Medulla oblongata (tissue), 1 donor: ENCODE measurements at regions not wholly inside any gene's neighbourhood (a gene's known extent, or its start where the extent isn't known, plus 50 kb on each side); places are given as distances from the start of the nearest gene placed in this dataset.
"Not testable (repeated sequence)": the region's sequence is repeated elsewhere in the genome, so short reads cannot be mapped to it uniquely, and the experiment has no call there.

Experiments used
- DNase-seq: peaks from one replicate; pipeline ENCODE4 v3.0.0-alpha.2; 2015; ENCODE audit errors: extremely low spot score

GRCh38 chr2:187869195-187869594 lies 315.0 kb upstream of the TFPI start:
- no peak for DNase-seq

- DNase-seq = no peak
Observed at GRCh38 chr2:187871506-187871905, 317.3 kb upstream of the TFPI start.

- no peak for DNase-seq
Observed at GRCh38 chr2:187873132-187873531, 318.9 kb upstream of the TFPI start.

- no peak for DNase-seq
Observed at GRCh38 chr2:187874786-187875185, 320.6 kb upstream of the TFPI start.

GRCh38 chr2:187875261-187876141 lies 321.3 kb upstream of the TFPI start:
- DNase-seq = no peak

GRCh38 chr2:187876554-187876953 lies 322.3 kb upstream of the TFPI start:
- no peak for DNase-seq

- DNase-seq = peak; percentile 31
Observed at GRCh38 chr2:187877391-187877790, 323.2 kb upstream of the TFPI start.

- peak; percentile 24 for DNase-seq
Observed at GRCh38 chr2:187878112-187878511, 323.9 kb upstream of the TFPI start.

GRCh38 chr2:187879491-187879890 lies 325.3 kb upstream of the TFPI start:
- no peak for DNase-seq

- no peak for DNase-seq
Observed at GRCh38 chr2:187884003-187884402, 329.8 kb upstream of the TFPI start.

GRCh38 chr2:187890690-187891089 lies 336.5 kb upstream of the TFPI start:
- DNase-seq = no peak

GRCh38 chr2:187900021-187900420 lies 345.8 kb upstream of the TFPI start:
- no peak for DNase-seq

GRCh38 chr2:187906021-187906420 lies 351.8 kb upstream of the TFPI start:
- DNase-seq = no peak

GRCh38 chr2:187910922-187911321 lies 356.7 kb upstream of the TFPI start:
- not testable (repeated sequence) for DNase-seq

- DNase-seq = no peak
Observed at GRCh38 chr2:187912950-187913349, 358.7 kb upstream of the TFPI start.

GRCh38 chr2:187915810-187916209 lies 361.6 kb upstream of the TFPI start:
- no peak for DNase-seq

GRCh38 chr2:187916799-187917198 lies 362.6 kb upstream of the TFPI start:
- no peak for DNase-seq

GRCh38 chr2:187917535-187917934 lies 363.3 kb upstream of the TFPI start:
- no peak for DNase-seq

GRCh38 chr2:187918996-187919821 lies 365.0 kb upstream of the TFPI start:
- DNase-seq = no peak

- no peak for DNase-seq
Observed at GRCh38 chr2:187920511-187920910, 366.3 kb upstream of the TFPI start.

- no peak for DNase-seq
Observed at GRCh38 chr2:187922846-187923245, 368.6 kb upstream of the TFPI start.

- no peak for DNase-seq
Observed at GRCh38 chr2:187924293-187924692, 367.4 kb upstream of the GULP1 start.

GRCh38 chr2:187934236-187934635 lies 357.4 kb upstream of the GULP1 start:
- no peak for DNase-seq
